ENCODE measurements at regions not wholly inside any gene's neighbourhood (a gene's known extent, or its start where the extent isn't known, plus 50 kb on each side); places are given as distances from the start of the nearest gene placed in this dataset.

DNA sequence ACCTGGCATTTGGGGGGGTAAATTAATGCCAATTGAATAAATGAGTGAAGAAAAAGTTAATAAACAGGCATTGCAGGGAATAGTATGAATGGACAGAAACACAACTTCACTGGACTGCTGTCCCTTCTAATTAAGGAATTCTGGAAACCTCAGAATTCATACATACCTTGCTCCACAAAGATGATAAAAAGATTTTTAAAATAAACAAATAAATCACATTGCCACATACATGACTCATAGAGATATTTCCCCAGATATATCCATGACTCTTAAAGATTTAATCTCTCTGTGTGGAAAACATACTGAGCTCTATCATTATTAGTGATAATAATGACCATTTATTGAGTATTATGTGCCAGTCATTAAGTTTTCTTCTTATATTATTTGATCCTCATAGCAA is 469.0 kb upstream of the MEF2C start:
- H3K4me1 Mint-ChIP-seq (ENCODE audit: low read depth) = peaks cover 3% of the 10 kb centered on the region
- H3K27ac Mint-ChIP-seq = no peak overlapping the region
- no peaks in the 10 kb centered on the region for H3K27me3 Mint-ChIP-seq
- no peak overlapping the region for H3K4me3 Mint-ChIP-seq (ENCODE audit: low read depth)
- TF ChIP-seq CTCF (IDR thresholded peaks at IDR 0.05; ENCODE audit: unreplicated experiment) = no peak
- DNase-seq (ENCODE audit: low spot score, unreplicated experiment) = no peak
- no peaks in the 10 kb centered on the region for H3K36me3 Mint-ChIP-seq (ENCODE audit: insufficient read depth)
- H3K9me3 Mint-ChIP-seq (ENCODE audit: low read depth) = no peaks in the 10 kb centered on the region

DNA sequence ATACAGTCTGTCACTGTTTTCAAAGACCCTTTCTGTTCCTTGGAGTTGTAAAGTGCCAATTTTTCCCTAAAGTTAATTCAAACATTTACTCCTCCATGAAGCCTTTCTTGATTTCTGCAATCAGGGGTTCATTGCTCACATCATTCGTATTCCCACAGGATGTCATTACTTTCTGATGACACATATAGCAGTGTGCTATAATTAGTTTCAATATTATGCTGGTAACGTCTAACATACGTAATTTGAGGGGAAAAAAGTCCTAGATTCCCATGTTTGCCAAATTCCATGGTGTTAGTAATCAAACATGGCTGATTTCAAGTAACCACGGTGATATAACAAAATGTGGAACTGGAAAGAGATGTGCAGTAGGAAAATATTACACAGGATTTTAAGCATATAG is 468.2 kb upstream of the MEF2C start:
- no peak overlapping the region for H3K27ac Mint-ChIP-seq
- TF ChIP-seq CTCF (IDR thresholded peaks at IDR 0.05; ENCODE audit: unreplicated experiment) = no peak
- no peaks in the 10 kb centered on the region for H3K36me3 Mint-ChIP-seq (ENCODE audit: insufficient read depth)
- DNase-seq (ENCODE audit: low spot score, unreplicated experiment) = no peak
- H3K9me3 Mint-ChIP-seq (ENCODE audit: low read depth) = no peaks in the 10 kb centered on the region
- peaks cover 3% of the 10 kb centered on the region for H3K4me1 Mint-ChIP-seq (ENCODE audit: low read depth)
- no peak overlapping the region for H3K4me3 Mint-ChIP-seq (ENCODE audit: low read depth)
- H3K27me3 Mint-ChIP-seq = no peaks in the 10 kb centered on the region

- Mint-ChIP-seq H3K27me3 (no peaks in the 10 kb centered on the region), H3K9me3 (ENCODE audit: low read depth) (no peaks in the 10 kb centered on the region), H3K4me3 (ENCODE audit: low read depth) (no peak overlapping the region), H3K4me1 (ENCODE audit: low read depth) (peaks cover 3% of the 10 kb centered on the region), H3K36me3 (ENCODE audit: insufficient read depth) (no peaks in the 10 kb centered on the region), H3K27ac (no peak overlapping the region)
- DNase-seq (ENCODE audit: low spot score, unreplicated experiment) = no peak
- no peak for TF ChIP-seq CTCF (IDR thresholded peaks at IDR 0.05; ENCODE audit: unreplicated experiment)
These were observed 467.7 kb upstream of the MEF2C start for GRCh38 chr5:89350684-89351083.

GRCh38 chr5:89349246-89349980 is 466.4 kb upstream of the MEF2C start:
- TF ChIP-seq CTCF (IDR thresholded peaks at IDR 0.05; ENCODE audit: unreplicated experiment) = no peak
- no peak overlapping the region for H3K4me3 Mint-ChIP-seq (ENCODE audit: low read depth)
- H3K9me3 Mint-ChIP-seq (ENCODE audit: low read depth) = no peaks in the 10 kb centered on the region
- no peak overlapping the region for H3K27ac Mint-ChIP-seq
- DNase-seq (ENCODE audit: low spot score, unreplicated experiment) = no peak
- H3K4me1 Mint-ChIP-seq (ENCODE audit: low read depth) = peaks cover 3% of the 10 kb centered on the region
- no peaks in the 10 kb centered on the region for H3K27me3 Mint-ChIP-seq
- no peaks in the 10 kb centered on the region for H3K36me3 Mint-ChIP-seq (ENCODE audit: insufficient read depth)

GRCh38 chr5:89346573-89346972 is 463.6 kb upstream of the MEF2C start:
- Mint-ChIP-seq H3K4me3 (ENCODE audit: low read depth) (no peak overlapping the region), H3K27me3 (no peaks in the 10 kb centered on the region), H3K4me1 (ENCODE audit: low read depth) (peaks cover 3% of the 10 kb centered on the region), H3K27ac (no peak overlapping the region), H3K9me3 (ENCODE audit: low read depth) (no peaks in the 10 kb centered on the region), H3K36me3 (ENCODE audit: insufficient read depth) (no peaks in the 10 kb centered on the region)
- no peak for DNase-seq (ENCODE audit: low spot score, unreplicated experiment)
- no peak for TF ChIP-seq CTCF (IDR thresholded peaks at IDR 0.05; ENCODE audit: unreplicated experiment)
